A673 (cell line): ENCODE measurements at regions not wholly inside any gene's neighbourhood (a gene's known extent, or its start where the extent isn't known, plus 50 kb on each side); places are given as distances from the start of the nearest gene placed in this dataset.

Source experiments
- EZH2 ChIP-seq: fragments of 200-600 bp; sonication (generic); IDR thresholded peaks from 2 replicates; pipeline ENCODE4 v1.6.1; 2017; ENCODE audit warnings: borderline replicate concordance, low read depth, mild to moderate bottlenecking, mixed read lengths, antibody characterized with exemption, low read length; ENCODE audit not compliant: poor library complexity, severe bottlenecking
- TF ChIP-seq, protein P1 (sequence below): fragments of 300-800, 200-600 bp; sonication (generic); conservative IDR thresholded peaks from 2 replicates; pipeline ENCODE4 v1.5.1; 2017; ENCODE audit warnings: low read depth, mild to moderate bottlenecking, antibody characterized with exemption, low read length, moderate library complexity, mixed read lengths

DNA sequence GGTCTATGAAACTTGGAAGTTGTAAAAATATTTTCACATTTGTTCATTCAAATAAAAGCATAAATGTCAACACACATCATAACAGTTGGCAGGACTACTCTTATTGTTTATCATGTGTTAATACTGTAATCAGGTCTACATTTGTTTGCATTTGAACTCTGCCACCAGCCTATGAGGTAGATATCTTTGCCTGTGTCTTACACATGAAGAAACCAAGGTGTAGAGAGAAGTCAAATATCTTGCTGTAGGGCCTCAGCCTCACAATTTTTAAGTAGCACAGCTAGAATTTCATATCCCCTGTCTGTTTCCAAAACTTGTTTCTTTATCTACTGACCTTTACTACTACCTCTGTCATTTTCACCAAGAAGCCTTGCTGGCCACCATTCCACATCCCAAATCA lies 161.9 kb downstream of the ZIC4 start:
- TF ChIP-seq, protein P1, sequence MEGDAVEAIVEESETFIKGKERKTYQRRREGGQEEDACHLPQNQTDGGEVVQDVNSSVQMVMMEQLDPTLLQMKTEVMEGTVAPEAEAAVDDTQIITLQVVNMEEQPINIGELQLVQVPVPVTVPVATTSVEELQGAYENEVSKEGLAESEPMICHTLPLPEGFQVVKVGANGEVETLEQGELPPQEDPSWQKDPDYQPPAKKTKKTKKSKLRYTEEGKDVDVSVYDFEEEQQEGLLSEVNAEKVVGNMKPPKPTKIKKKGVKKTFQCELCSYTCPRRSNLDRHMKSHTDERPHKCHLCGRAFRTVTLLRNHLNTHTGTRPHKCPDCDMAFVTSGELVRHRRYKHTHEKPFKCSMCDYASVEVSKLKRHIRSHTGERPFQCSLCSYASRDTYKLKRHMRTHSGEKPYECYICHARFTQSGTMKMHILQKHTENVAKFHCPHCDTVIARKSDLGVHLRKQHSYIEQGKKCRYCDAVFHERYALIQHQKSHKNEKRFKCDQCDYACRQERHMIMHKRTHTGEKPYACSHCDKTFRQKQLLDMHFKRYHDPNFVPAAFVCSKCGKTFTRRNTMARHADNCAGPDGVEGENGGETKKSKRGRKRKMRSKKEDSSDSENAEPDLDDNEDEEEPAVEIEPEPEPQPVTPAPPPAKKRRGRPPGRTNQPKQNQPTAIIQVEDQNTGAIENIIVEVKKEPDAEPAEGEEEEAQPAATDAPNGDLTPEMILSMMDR = no peak
- no peak for TF ChIP-seq EZH2
